SK-N-MC (cell line): ENCODE measurements at regions not wholly inside any gene's neighbourhood (a gene's known extent, or its start where the extent isn't known, plus 50 kb on each side); places are given as distances from the start of the nearest gene placed in this dataset.

ENCODE experiments used
- EZH2 ChIP-seq: fragments of 200-600 bp; sonication (generic); IDR thresholded peaks from one replicate; pipeline ENCODE4 v1.6.1; 2017; ENCODE audit warnings: antibody characterized with exemption
- FOXP2 ChIP-seq: optimal IDR thresholded peaks from 2 replicates; pipeline ENCODE3; 2011; ENCODE audit warnings: mild to moderate bottlenecking, moderate library complexity; ENCODE audit not compliant: insufficient read depth; ENCODE audit errors: extremely low read length, control extremely low read depth

- TF ChIP-seq EZH2: no peak
- TF ChIP-seq FOXP2: no peak
These were observed 201.2 kb upstream of the PMFBP1 start for GRCh38 chr16:72373201-72373600.
